Iris pigment epithelial cell (primary cell): ENCODE measurements at regions not wholly inside any gene's neighbourhood (a gene's known extent, or its start where the extent isn't known, plus 50 kb on each side); places are given as distances from the start of the nearest gene placed in this dataset.

Experiments
- DNase-seq: peaks from one replicate; pipeline ENCODE4 v3.0.0-alpha.2; 2011; ENCODE audit warnings: low read depth

- DNase-seq, result no peak
Observed at GRCh38 chr19:16000024-16000663, 51.3 kb downstream of the OR10H4 start.

GRCh38 chr19:16001481-16002312 lies 52.9 kb downstream of the OR10H4 start:
- DNase-seq, result peak; percentile 87

- DNase-seq, result peak; percentile 9
Observed at GRCh38 chr19:16002406-16003384, 53.9 kb downstream of the OR10H4 start.

- no peak for DNase-seq
Observed at GRCh38 chr19:16003391-16003790, 54.6 kb downstream of the OR10H4 start.

- no peak for DNase-seq
Observed at GRCh38 chr19:16005925-16006324, 57.1 kb downstream of the OR10H4 start.

GRCh38 chr19:16012552-16012951 lies 63.7 kb upstream of the TPM4 start:
- DNase-seq, result no peak

- DNase-seq, result no peak
Observed at GRCh38 chr19:16013181-16013850, 63.0 kb upstream of the TPM4 start.

- DNase-seq, result no peak
Observed at GRCh38 chr19:16013851-16014840, 62.1 kb upstream of the TPM4 start.

GRCh38 chr19:16014923-16015804 lies 61.1 kb upstream of the TPM4 start:
- DNase-seq, result no peak

GRCh38 chr19:16015805-16016173 lies 60.5 kb upstream of the TPM4 start:
- no peak for DNase-seq

GRCh38 chr19:16016226-16017137 lies 59.8 kb upstream of the TPM4 start:
- DNase-seq, result no peak

- DNase-seq, result no peak
Observed at GRCh38 chr19:16017138-16017490, 59.2 kb upstream of the TPM4 start.

GRCh38 chr19:16018106-16018755 lies 58.1 kb upstream of the TPM4 start:
- DNase-seq, result no peak

- DNase-seq, result no peak
Observed at GRCh38 chr19:16018801-16019551, 57.3 kb upstream of the TPM4 start.

- no peak for DNase-seq
Observed at GRCh38 chr19:16019691-16020448, 56.4 kb upstream of the TPM4 start.

- no peak for DNase-seq
Observed at GRCh38 chr19:16021796-16022195, 54.5 kb upstream of the TPM4 start.

GRCh38 chr19:16022251-16022650 lies 54.0 kb upstream of the TPM4 start:
- no peak for DNase-seq
